Karpas-422 (cell line): ENCODE measurements at regions not wholly inside any gene's neighbourhood (a gene's known extent, or its start where the extent isn't known, plus 50 kb on each side); places are given as distances from the start of the nearest gene placed in this dataset.

ENCODE experiments used
- DNase-seq: peaks from one replicate; pipeline ENCODE4 v3.0.0-alpha.2; 2015
- H2AFZ ChIP-seq: fragments of 200-600 bp; sonication (generic); 2 replicates; pipeline ENCODE4 v1.6.1; 2014; ENCODE audit warnings: antibody characterized with exemption, low read length, mixed read lengths
- H3K27ac ChIP-seq: fragments of 200-600 bp; sonication (generic); 2 replicates; pipeline ENCODE4 v1.5.1; 2014; ENCODE audit warnings: mild to moderate bottlenecking, low read length, moderate library complexity
- H3K27me3 ChIP-seq: fragments of 200-600 bp; sonication (generic); 2 replicates; pipeline ENCODE4 v1.6.1; 2014; ENCODE audit warnings: low read length, mixed read lengths
- H3K36me3 ChIP-seq: fragments of 200-600 bp; sonication (generic); 2 replicates; pipeline ENCODE4 v1.6.1; 2014; ENCODE audit warnings: low read length, mixed read lengths; ENCODE audit not compliant: insufficient read depth
- H3K4me1 ChIP-seq: fragments of 200-600 bp; sonication (generic); 2 replicates; pipeline ENCODE4 v1.6.1; 2014; ENCODE audit warnings: mild to moderate bottlenecking, low read length, mixed read lengths
- H3K4me2 ChIP-seq: fragments of 200-600 bp; sonication (generic); 2 replicates; pipeline ENCODE4 v1.6.1; 2014; ENCODE audit warnings: low read length, low read depth, mild to moderate bottlenecking; ENCODE audit not compliant: poor library complexity, severe bottlenecking
- H3K4me3 ChIP-seq: fragments of 200-600 bp; sonication (generic); 2 replicates; pipeline ENCODE4 v1.5.1; 2014; ENCODE audit warnings: mild to moderate bottlenecking, antibody characterized with exemption, low read length, mixed read lengths
- H3K79me2 ChIP-seq: fragments of 200-600 bp; sonication (generic); 2 replicates; pipeline ENCODE4 v1.6.1; 2014; ENCODE audit warnings: mild to moderate bottlenecking, low read length, mixed read lengths
- H3K9ac ChIP-seq: fragments of 200-600 bp; sonication (generic); 2 replicates; pipeline ENCODE4 v1.6.0; 2014; ENCODE audit warnings: low read length
- H3K9me2 ChIP-seq: fragments of 200-600 bp; sonication (generic), shearing (Covaris generic); replicated peaks from 2 replicates; pipeline ENCODE4 v1.6.0; 2014; ENCODE audit warnings: mild to moderate bottlenecking, low read length, moderate library complexity; ENCODE audit not compliant: insufficient read depth
- H3K9me3 ChIP-seq: fragments of 300-700, 200-600 bp; sonication (generic); 2 replicates; pipeline ENCODE4 v1.6.1; 2014; ENCODE audit warnings: low read length, mixed read lengths
- H4K20me1 ChIP-seq: fragments of 200-600 bp; sonication (generic); 2 replicates; pipeline ENCODE4 v1.6.1; 2014; ENCODE audit warnings: mild to moderate bottlenecking, antibody characterized with exemption, low read length, low read depth; ENCODE audit not compliant: insufficient read depth

GRCh38 chr13:74464670-74465069 lies 330.5 kb upstream of the KLF12 start:
- no peaks in the 10 kb centered on the region for H3K79me2 ChIP-seq
- no peak overlapping the region for H3K27ac ChIP-seq
- no peak for DNase-seq
- H3K27me3 ChIP-seq: 0 out of 2 replicates have a peak, but pooled peaks cover 3% of the 10 kb centered on the region
- H2AFZ ChIP-seq: no peak overlapping the region
- no peaks in the 10 kb centered on the region for H3K9me3 ChIP-seq
- no peak overlapping the region for H3K4me3 ChIP-seq
- no peaks in the 10 kb centered on the region for H3K4me1 ChIP-seq
- H3K9ac ChIP-seq: no peak overlapping the region
- no peaks in the 10 kb centered on the region for H4K20me1 ChIP-seq
- H3K9me2 ChIP-seq: no peaks in the 10 kb centered on the region
- H3K4me2 ChIP-seq: no peak overlapping the region
- no peaks in the 10 kb centered on the region for H3K36me3 ChIP-seq

GRCh38 chr13:74461011-74461410 lies 326.8 kb upstream of the KLF12 start:
- no peak for DNase-seq
- H3K4me2 ChIP-seq: no peak overlapping the region
- H2AFZ ChIP-seq: no peak overlapping the region
- H3K79me2 ChIP-seq: no peaks in the 10 kb centered on the region
- no peaks in the 10 kb centered on the region for H3K36me3 ChIP-seq
- no peaks in the 10 kb centered on the region for H4K20me1 ChIP-seq
- H3K27ac ChIP-seq: no peak overlapping the region
- peaks cover 7% of the 10 kb centered on the region for H3K4me1 ChIP-seq
- no peaks in the 10 kb centered on the region for H3K9me2 ChIP-seq
- no peaks in the 10 kb centered on the region for H3K9me3 ChIP-seq
- no peak overlapping the region for H3K9ac ChIP-seq
- H3K4me3 ChIP-seq: no peak overlapping the region
- 0 out of 2 replicates have a peak, but pooled peaks cover 3% of the 10 kb centered on the region for H3K27me3 ChIP-seq

GRCh38 chr13:74452881-74453280 lies 318.7 kb upstream of the KLF12 start:
- Histone ChIP-seq H3K27me3 (no peaks in the 10 kb centered on the region; the same call in 1 of the 2 replicates), H3K36me3 (no peaks in the 10 kb centered on the region), H3K79me2 (no peaks in the 10 kb centered on the region), H3K4me1 (peaks cover 13% of the 10 kb centered on the region), H4K20me1 (no peaks in the 10 kb centered on the region), H3K27ac (no peak overlapping the region), H3K4me3 (no peak overlapping the region), H2AFZ (no peak overlapping the region), H3K4me2 (no peak overlapping the region), H3K9ac (no peak overlapping the region), H3K9me2 (no peaks in the 10 kb centered on the region), H3K9me3 (no peaks in the 10 kb centered on the region)
- no peak for DNase-seq

GRCh38 chr13:74452176-74452575 lies 318.0 kb upstream of the KLF12 start:
- no peak for DNase-seq

GRCh38 chr13:74450964-74451363 lies 316.8 kb upstream of the KLF12 start:
- no peak overlapping the region for H2AFZ ChIP-seq

More at GRCh38 chr13:74452176-74452575, 318.0 kb upstream of the KLF12 start:
- Histone ChIP-seq H3K79me2 (no peaks in the 10 kb centered on the region), H2AFZ (no peak overlapping the region), H3K36me3 (no peaks in the 10 kb centered on the region), H3K4me3 (no peak overlapping the region), H3K27me3 (no peaks in the 10 kb centered on the region; the same call in 1 of the 2 replicates), H4K20me1 (no peaks in the 10 kb centered on the region), H3K4me1 (peaks cover 8% of the 10 kb centered on the region), H3K4me2 (no peak overlapping the region), H3K9ac (no peak overlapping the region), H3K9me2 (no peaks in the 10 kb centered on the region), H3K27ac (no peak overlapping the region), H3K9me3 (no peaks in the 10 kb centered on the region)

GRCh38 chr13:74450525-74450845 lies 316.3 kb upstream of the KLF12 start:
- Histone ChIP-seq H3K9me3 (no peaks in the 10 kb centered on the region), H3K4me2 (no peak overlapping the region), H3K36me3 (no peaks in the 10 kb centered on the region), H3K4me1 (peaks cover 6% of the 10 kb centered on the region), H3K9ac (no peak overlapping the region), H3K27ac (no peak overlapping the region), H4K20me1 (no peaks in the 10 kb centered on the region), H3K4me3 (no peak overlapping the region), H3K27me3 (no peaks in the 10 kb centered on the region; the same call in 1 of the 2 replicates), H3K79me2 (no peaks in the 10 kb centered on the region), H2AFZ (no peak overlapping the region), H3K9me2 (no peaks in the 10 kb centered on the region)
- DNase-seq: no peak

More at GRCh38 chr13:74450964-74451363, 316.8 kb upstream of the KLF12 start:
- no peaks in the 10 kb centered on the region for H3K36me3 ChIP-seq
- no peaks in the 10 kb centered on the region for H3K79me2 ChIP-seq
- H3K27me3 ChIP-seq: no peaks in the 10 kb centered on the region; the same call in 1 of the 2 replicates
- H3K9ac ChIP-seq: no peak overlapping the region
- no peak overlapping the region for H3K4me3 ChIP-seq
- no peak overlapping the region for H3K4me2 ChIP-seq
- no peaks in the 10 kb centered on the region for H3K9me3 ChIP-seq
- DNase-seq: no peak
- no peak overlapping the region for H3K27ac ChIP-seq
- H3K4me1 ChIP-seq: peaks cover 6% of the 10 kb centered on the region
- H3K9me2 ChIP-seq: no peaks in the 10 kb centered on the region
- H4K20me1 ChIP-seq: no peaks in the 10 kb centered on the region

- no peak for DNase-seq
- Histone ChIP-seq H3K9me2 (no peaks in the 10 kb centered on the region), H4K20me1 (no peaks in the 10 kb centered on the region), H3K27me3 (no peaks in the 10 kb centered on the region; the same call in 1 of the 2 replicates), H2AFZ (no peak overlapping the region), H3K4me3 (no peak overlapping the region), H3K79me2 (no peaks in the 10 kb centered on the region), H3K4me1 (peaks cover 6% of the 10 kb centered on the region), H3K4me2 (no peak overlapping the region), H3K27ac (no peak overlapping the region), H3K36me3 (no peaks in the 10 kb centered on the region), H3K9me3 (no peaks in the 10 kb centered on the region), H3K9ac (no peak overlapping the region)
Measured at GRCh38 chr13:74449811-74450524, 315.8 kb upstream of the KLF12 start.

GRCh38 chr13:74444864-74445479 lies 310.8 kb upstream of the KLF12 start:
- DNase-seq: no peak
- Histone ChIP-seq H3K79me2 (no peaks in the 10 kb centered on the region), H3K27me3 (no peaks in the 10 kb centered on the region; the same call in 1 of the 2 replicates), H2AFZ (no peak overlapping the region), H3K9me3 (no peaks in the 10 kb centered on the region), H3K4me1 (no peaks in the 10 kb centered on the region), H3K4me3 (no peak overlapping the region), H4K20me1 (no peaks in the 10 kb centered on the region), H3K9me2 (no peaks in the 10 kb centered on the region), H3K4me2 (no peak overlapping the region), H3K27ac (no peak overlapping the region), H3K9ac (no peak overlapping the region), H3K36me3 (no peaks in the 10 kb centered on the region)
